ENCODE measurements at regions not wholly inside any gene's neighbourhood (a gene's known extent, or its start where the extent isn't known, plus 50 kb on each side); places are given as distances from the start of the nearest gene placed in this dataset.
"Not testable (repeated sequence)": the region's sequence is repeated elsewhere in the genome, so short reads cannot be mapped to it uniquely, and the experiment has no call there.

DNA sequence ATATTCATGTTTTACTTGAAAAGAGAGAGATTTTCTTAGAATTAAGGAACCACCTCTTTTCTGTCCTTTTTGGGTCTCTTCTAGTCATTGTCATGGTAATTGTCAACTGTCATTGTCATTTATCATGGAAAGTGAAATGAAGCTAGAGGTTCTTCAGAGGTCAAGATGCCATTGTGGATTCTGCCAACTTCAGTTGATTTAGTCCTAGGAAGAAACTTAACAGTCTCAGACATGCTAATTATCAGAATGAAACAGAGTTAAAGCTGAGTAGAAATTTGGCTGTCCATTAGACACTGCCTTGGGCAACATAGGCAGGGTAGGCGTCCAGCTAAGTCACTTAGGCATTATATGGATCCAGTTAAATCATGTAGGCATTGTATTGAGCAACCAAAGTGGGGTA is 796.1 kb upstream of the ADGRL3 start:
- Histone ChIP-seq H3K4me1 (no peaks in the 10 kb centered on the region), H3K4me3 (no peak overlapping the region), H3K27me3 (no peaks in the 10 kb centered on the region), H3K27ac (no peak overlapping the region), H3K36me3 (no peaks in the 10 kb centered on the region), H3K9me3 (no peaks in the 10 kb centered on the region)
- 0 to 67% methylated on average over 1 of the region's 1 CpG for WGBS, 2 donors
- TF ChIP-seq, protein P1, sequence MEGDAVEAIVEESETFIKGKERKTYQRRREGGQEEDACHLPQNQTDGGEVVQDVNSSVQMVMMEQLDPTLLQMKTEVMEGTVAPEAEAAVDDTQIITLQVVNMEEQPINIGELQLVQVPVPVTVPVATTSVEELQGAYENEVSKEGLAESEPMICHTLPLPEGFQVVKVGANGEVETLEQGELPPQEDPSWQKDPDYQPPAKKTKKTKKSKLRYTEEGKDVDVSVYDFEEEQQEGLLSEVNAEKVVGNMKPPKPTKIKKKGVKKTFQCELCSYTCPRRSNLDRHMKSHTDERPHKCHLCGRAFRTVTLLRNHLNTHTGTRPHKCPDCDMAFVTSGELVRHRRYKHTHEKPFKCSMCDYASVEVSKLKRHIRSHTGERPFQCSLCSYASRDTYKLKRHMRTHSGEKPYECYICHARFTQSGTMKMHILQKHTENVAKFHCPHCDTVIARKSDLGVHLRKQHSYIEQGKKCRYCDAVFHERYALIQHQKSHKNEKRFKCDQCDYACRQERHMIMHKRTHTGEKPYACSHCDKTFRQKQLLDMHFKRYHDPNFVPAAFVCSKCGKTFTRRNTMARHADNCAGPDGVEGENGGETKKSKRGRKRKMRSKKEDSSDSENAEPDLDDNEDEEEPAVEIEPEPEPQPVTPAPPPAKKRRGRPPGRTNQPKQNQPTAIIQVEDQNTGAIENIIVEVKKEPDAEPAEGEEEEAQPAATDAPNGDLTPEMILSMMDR (IDR thresholded peaks at IDR 0.05) = no peak
- DNase-seq (ENCODE audit: low spot score in 2 of 2) = no peak

DNA sequence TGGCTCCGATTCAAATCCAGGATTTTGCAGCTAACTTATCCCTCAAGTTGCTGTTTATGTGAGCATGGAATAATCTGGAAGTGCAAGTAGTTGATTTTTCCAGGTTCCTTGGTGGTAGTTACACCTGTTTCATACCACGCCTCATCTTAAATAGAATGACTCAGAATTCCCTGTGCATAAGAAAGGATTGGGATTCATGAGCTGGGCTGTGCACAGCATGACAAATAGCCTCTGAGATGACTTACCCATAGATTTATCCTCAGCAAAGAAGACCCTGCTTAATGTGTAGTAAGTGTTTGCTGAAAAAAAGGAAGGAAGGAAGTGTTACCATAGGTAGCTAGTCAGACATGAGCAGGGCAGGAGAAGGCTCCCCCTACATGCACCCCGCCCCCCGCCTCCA is 777.7 kb upstream of the ADGRL3 start:
- Histone ChIP-seq H3K9me3 (no peaks in the 10 kb centered on the region), H3K27me3 (no peaks in the 10 kb centered on the region), H3K4me3 (no peak overlapping the region), H3K27ac (no peak overlapping the region), H3K36me3 (no peaks in the 10 kb centered on the region), H3K4me1 (no peaks in the 10 kb centered on the region)
- 90 to 94% methylated on average over 4 of the region's 4 CpGs for WGBS, 2 donors
- TF ChIP-seq EP300 (IDR thresholded peaks at IDR 0.05) = no peak
- TF ChIP-seq, protein P1 (IDR thresholded peaks at IDR 0.05) = no peak
- no peak for TF ChIP-seq POLR2A (IDR thresholded peaks at IDR 0.05)
- no peak for DNase-seq (ENCODE audit: low spot score in 2 of 2)

- H3K27ac ChIP-seq; DNase-seq (ENCODE audit: low spot score in 2 of 2); H3K9me3 ChIP-seq; H3K36me3 ChIP-seq; H3K27me3 ChIP-seq; H3K4me1 ChIP-seq; H3K4me3 ChIP-seq: not testable (repeated sequence)
Observed at GRCh38 chr4:60423573-60424184, 776.4 kb upstream of the ADGRL3 start.

- H3K36me3 ChIP-seq = no peaks in the 10 kb centered on the region
- H3K4me1 ChIP-seq = no peaks in the 10 kb centered on the region
- no peaks in the 10 kb centered on the region for H3K9me3 ChIP-seq
- DNase-seq (ENCODE audit: low spot score in 2 of 2) = no peak
- TF ChIP-seq POLR2A (IDR thresholded peaks at IDR 0.05) = no peak
- WGBS, 2 donors = 84 to 93% methylated on average over 1 of the region's 1 CpG
- no peak overlapping the region for H3K27ac ChIP-seq
- no peak overlapping the region for H3K4me3 ChIP-seq
- H3K27me3 ChIP-seq = no peaks in the 10 kb centered on the region
Observed at GRCh38 chr4:60432911-60433310, 767.2 kb upstream of the ADGRL3 start.

DNA sequence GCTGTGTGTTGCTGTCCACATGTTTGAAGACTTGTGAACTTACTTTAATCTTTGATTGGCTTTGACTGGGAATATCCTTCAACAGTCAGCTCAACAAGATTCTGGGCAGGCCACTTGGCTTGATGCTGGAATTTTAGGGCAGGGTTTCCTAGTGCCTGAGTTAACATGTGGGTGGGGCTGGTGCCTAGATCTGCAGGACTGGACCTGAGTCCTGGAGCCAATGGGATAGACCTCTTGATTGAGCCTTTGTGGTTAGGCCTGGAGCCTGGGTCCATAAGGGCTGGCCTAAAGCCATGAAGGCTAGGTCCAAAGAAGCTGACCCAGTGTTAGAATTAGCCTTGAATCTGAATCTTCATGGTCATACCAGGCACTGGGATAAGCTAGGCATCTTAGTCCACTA is 757.1 kb upstream of the ADGRL3 start:
- TF ChIP-seq, protein P1 (IDR thresholded peaks at IDR 0.05) = no peak
- no peak for TF ChIP-seq EP300 (IDR thresholded peaks at IDR 0.05)
- TF ChIP-seq POLR2A (IDR thresholded peaks at IDR 0.05) = no peak
- Histone ChIP-seq H3K9me3 (peaks cover 0 to 3% (median 0%) of the 10 kb centered on the region in 4 donors), H3K4me3 (no peak overlapping the region), H3K27me3 (no peaks in the 10 kb centered on the region), H3K36me3 (no peaks in the 10 kb centered on the region), H3K4me1 (no peaks in the 10 kb centered on the region), H3K27ac (no peak overlapping the region)
- DNase-seq (ENCODE audit: low spot score in 2 of 2) = no peak

GRCh38 chr4:60443796-60444195 is 756.3 kb upstream of the ADGRL3 start:
- H3K4me3 ChIP-seq = no peak overlapping the region
- no peak overlapping the region for H3K27ac ChIP-seq
- no peak for DNase-seq (ENCODE audit: low spot score in 2 of 2)
- H3K36me3 ChIP-seq = no peaks in the 10 kb centered on the region
- H3K9me3 ChIP-seq = peaks cover 0 to 3% (median 0%) of the 10 kb centered on the region in 4 donors
- no peaks in the 10 kb centered on the region for H3K27me3 ChIP-seq
- TF ChIP-seq, protein P1 (IDR thresholded peaks at IDR 0.05) = no peak
- TF ChIP-seq EP300 (IDR thresholded peaks at IDR 0.05) = no peak
- TF ChIP-seq POLR2A (IDR thresholded peaks at IDR 0.05) = no peak
- no peaks in the 10 kb centered on the region for H3K4me1 ChIP-seq

All from tibial nerve (tissue), 4 donors.